Adrenal gland (tissue), 5 donors: ENCODE measurements at regions not wholly inside any gene's neighbourhood (a gene's known extent, or its start where the extent isn't known, plus 50 kb on each side); places are given as distances from the start of the nearest gene placed in this dataset.
"Not testable (repeated sequence)": the region's sequence is repeated elsewhere in the genome, so short reads cannot be mapped to it uniquely, and the experiment has no call there.

Source experiments
- POLR2A ChIP-seq, 2 donors: fragments of 450-650 bp; IDR thresholded peaks; one replicate each; pipeline ENCODE4 v1.6.1; 2017; ENCODE audit warnings: antibody characterized with exemption in 2 of 2, mild to moderate bottlenecking in 2 of 2, moderate library complexity in 1 of 2
- TF ChIP-seq, protein P1 (sequence below), 6 experiments: fragments of 450-650 bp in 4 of 6; fragments of 200-600 bp in 2 of 6; sonication (generic) in 1 of 6; IDR thresholded peaks; 1 replicate in 5 of 6; 2 replicates in 1 of 6; pipeline versions ENCODE4 v1.5.1 to v1.8.0; 2016 to 2021; ENCODE audit warnings: antibody characterized with exemption in 6 of 6, mild to moderate bottlenecking in 2 of 6, moderate library complexity in 1 of 6
- donor health status: DM: no; HTN: no; CAD: no.

- TF ChIP-seq, protein P1, sequence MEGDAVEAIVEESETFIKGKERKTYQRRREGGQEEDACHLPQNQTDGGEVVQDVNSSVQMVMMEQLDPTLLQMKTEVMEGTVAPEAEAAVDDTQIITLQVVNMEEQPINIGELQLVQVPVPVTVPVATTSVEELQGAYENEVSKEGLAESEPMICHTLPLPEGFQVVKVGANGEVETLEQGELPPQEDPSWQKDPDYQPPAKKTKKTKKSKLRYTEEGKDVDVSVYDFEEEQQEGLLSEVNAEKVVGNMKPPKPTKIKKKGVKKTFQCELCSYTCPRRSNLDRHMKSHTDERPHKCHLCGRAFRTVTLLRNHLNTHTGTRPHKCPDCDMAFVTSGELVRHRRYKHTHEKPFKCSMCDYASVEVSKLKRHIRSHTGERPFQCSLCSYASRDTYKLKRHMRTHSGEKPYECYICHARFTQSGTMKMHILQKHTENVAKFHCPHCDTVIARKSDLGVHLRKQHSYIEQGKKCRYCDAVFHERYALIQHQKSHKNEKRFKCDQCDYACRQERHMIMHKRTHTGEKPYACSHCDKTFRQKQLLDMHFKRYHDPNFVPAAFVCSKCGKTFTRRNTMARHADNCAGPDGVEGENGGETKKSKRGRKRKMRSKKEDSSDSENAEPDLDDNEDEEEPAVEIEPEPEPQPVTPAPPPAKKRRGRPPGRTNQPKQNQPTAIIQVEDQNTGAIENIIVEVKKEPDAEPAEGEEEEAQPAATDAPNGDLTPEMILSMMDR (IDR thresholded peaks at IDR 0.05), result not testable (repeated sequence)
- TF ChIP-seq POLR2A (IDR thresholded peaks at IDR 0.05), result not testable (repeated sequence)
Measured at GRCh38 chr16:87038528-87038927, 278.7 kb downstream of the C16orf95 start.
